Parathyroid adenoma (tissue), 2 donors: ENCODE measurements at regions not wholly inside any gene's neighbourhood (a gene's known extent, or its start where the extent isn't known, plus 50 kb on each side); places are given as distances from the start of the nearest gene placed in this dataset.

Source experiments
- H2AFZ ChIP-seq: fragments of 300-600 bp; sonication (generic); one replicate; pipeline ENCODE4 v1.7.0; 2017; ENCODE audit warnings: antibody characterized with exemption, mild to moderate bottlenecking
- H3K27ac ChIP-seq: fragments of 300-600 bp; sonication (generic); one replicate; pipeline ENCODE4 v1.7.0; 2017
- H3K27me3 ChIP-seq: fragments of 300-600 bp; sonication (generic); one replicate; pipeline ENCODE4 v1.7.0; 2017; ENCODE audit warnings: low read length; ENCODE audit not compliant: control insufficient read depth, insufficient read depth
- H3K36me3 ChIP-seq: fragments of 300-600 bp; sonication (generic); one replicate; pipeline ENCODE4 v1.7.0; 2017; ENCODE audit warnings: low read length; ENCODE audit not compliant: control insufficient read depth, insufficient read depth
- H3K4me1 ChIP-seq: fragments of 300-600 bp; sonication (generic); one replicate; pipeline ENCODE4 v1.7.0; 2017; ENCODE audit warnings: control low read depth
- H3K4me2 ChIP-seq: fragments of 300-600 bp; sonication (generic); one replicate; pipeline ENCODE4 v1.7.0; 2017; ENCODE audit warnings: low read length
- H3K4me3 ChIP-seq: fragments of 300-600 bp; sonication (generic); one replicate; pipeline ENCODE4 v1.7.0; 2017; ENCODE audit warnings: low read depth, low read length
- H3K79me2 ChIP-seq: fragments of 300-600 bp; sonication (generic); one replicate; pipeline ENCODE4 v1.7.0; 2017; ENCODE audit warnings: control low read depth
- H3K9ac ChIP-seq: fragments of 300-600 bp; sonication (generic); one replicate; pipeline ENCODE4 v1.7.0; 2017; ENCODE audit warnings: mild to moderate bottlenecking
- H3K9me3 ChIP-seq: fragments of 300-600 bp; sonication (generic); one replicate; pipeline ENCODE4 v1.7.0; 2017; ENCODE audit warnings: low read length; ENCODE audit not compliant: control insufficient read depth
- TF ChIP-seq, protein P1 (sequence below): fragments of 300-600 bp; sonication (generic); IDR thresholded peaks from one replicate; pipeline ENCODE4 v1.7.0; 2017; ENCODE audit warnings: antibody characterized with exemption, mild to moderate bottlenecking
- donor health status: primary hyperparathyroidism.

DNA sequence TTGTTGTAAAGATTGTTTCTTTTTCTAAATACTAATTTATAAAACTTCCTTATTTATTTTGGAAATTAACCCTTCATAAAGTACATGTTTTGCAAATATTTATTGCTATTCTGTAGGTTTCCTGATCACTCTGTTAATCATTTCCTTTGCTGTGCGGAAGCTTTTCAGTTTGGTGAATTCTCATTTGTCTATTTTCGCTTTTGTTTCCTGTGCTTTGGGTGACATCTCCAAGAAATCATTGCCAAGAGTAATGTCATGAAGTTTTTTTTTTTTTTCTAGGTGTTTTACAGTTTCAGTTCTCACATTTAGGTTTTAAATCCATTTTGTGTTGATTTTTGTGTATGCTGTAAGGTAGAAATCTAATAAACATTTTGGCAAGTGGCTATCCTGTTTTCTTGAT is 1899.8 kb upstream of the ACO1 start:
- Histone ChIP-seq H3K4me2 (no peak overlapping the region), H2AFZ (no peak overlapping the region), H3K9me3 (no peaks in the 10 kb centered on the region), H3K27me3 (no peaks in the 10 kb centered on the region), H3K9ac (no peak overlapping the region), H3K36me3 (no peaks in the 10 kb centered on the region), H3K79me2 (no peaks in the 10 kb centered on the region), H3K4me1 (no peaks in the 10 kb centered on the region), H3K27ac (no peak overlapping the region), H3K4me3 (no peak overlapping the region)
- TF ChIP-seq, protein P1, sequence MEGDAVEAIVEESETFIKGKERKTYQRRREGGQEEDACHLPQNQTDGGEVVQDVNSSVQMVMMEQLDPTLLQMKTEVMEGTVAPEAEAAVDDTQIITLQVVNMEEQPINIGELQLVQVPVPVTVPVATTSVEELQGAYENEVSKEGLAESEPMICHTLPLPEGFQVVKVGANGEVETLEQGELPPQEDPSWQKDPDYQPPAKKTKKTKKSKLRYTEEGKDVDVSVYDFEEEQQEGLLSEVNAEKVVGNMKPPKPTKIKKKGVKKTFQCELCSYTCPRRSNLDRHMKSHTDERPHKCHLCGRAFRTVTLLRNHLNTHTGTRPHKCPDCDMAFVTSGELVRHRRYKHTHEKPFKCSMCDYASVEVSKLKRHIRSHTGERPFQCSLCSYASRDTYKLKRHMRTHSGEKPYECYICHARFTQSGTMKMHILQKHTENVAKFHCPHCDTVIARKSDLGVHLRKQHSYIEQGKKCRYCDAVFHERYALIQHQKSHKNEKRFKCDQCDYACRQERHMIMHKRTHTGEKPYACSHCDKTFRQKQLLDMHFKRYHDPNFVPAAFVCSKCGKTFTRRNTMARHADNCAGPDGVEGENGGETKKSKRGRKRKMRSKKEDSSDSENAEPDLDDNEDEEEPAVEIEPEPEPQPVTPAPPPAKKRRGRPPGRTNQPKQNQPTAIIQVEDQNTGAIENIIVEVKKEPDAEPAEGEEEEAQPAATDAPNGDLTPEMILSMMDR: no peak

DNA sequence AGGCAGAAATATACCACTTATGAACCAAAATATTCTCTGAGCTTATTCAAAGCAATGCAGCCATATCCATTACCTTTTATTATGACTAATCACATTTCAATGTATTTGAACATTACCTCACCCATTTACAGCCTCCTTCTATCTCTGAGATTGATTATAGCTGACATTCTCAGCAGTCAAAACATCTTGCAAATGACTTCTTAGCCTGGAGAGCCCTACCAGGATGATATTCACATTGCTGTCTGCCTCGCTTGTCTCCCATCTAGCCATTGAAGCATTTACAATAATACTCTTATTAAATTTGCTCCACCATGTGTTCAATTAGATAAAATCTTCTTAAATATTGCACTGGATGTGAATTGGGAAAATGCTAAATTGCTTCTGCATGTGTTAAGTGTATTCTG is 1879.9 kb upstream of the ACO1 start:
- Histone ChIP-seq H3K9me3 (no peaks in the 10 kb centered on the region), H3K9ac (no peak overlapping the region), H3K27me3 (no peaks in the 10 kb centered on the region), H3K79me2 (no peaks in the 10 kb centered on the region), H3K4me2 (no peak overlapping the region), H3K36me3 (no peaks in the 10 kb centered on the region), H3K4me1 (no peaks in the 10 kb centered on the region), H2AFZ (no peak overlapping the region), H3K4me3 (no peak overlapping the region), H3K27ac (no peak overlapping the region)
- TF ChIP-seq, protein P1: no peak

DNA sequence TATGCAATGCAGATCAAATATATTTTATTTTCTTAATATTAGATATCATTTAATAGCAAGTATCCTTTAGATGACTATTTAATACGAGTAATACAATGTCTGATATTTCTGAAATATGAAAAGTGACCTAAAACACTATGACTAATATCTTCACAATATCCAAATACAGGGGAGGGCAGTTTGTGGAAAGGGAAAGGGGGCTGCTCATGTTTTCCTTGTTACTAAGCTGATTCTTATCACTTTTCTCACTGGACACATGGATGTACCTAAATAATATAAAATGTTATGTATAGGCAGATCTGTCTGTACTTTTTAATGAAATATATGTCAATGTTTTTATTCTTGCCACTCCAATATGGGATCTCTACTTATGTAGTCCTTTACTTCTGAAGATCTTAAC is 1879.1 kb upstream of the ACO1 start:
- Histone ChIP-seq H3K9ac (no peak overlapping the region), H3K4me1 (no peaks in the 10 kb centered on the region), H3K27me3 (no peaks in the 10 kb centered on the region), H3K27ac (no peak overlapping the region), H3K36me3 (no peaks in the 10 kb centered on the region), H3K4me2 (no peak overlapping the region), H3K79me2 (no peaks in the 10 kb centered on the region), H3K9me3 (no peaks in the 10 kb centered on the region), H3K4me3 (no peak overlapping the region), H2AFZ (no peak overlapping the region)
- TF ChIP-seq, protein P1: no peak

DNA sequence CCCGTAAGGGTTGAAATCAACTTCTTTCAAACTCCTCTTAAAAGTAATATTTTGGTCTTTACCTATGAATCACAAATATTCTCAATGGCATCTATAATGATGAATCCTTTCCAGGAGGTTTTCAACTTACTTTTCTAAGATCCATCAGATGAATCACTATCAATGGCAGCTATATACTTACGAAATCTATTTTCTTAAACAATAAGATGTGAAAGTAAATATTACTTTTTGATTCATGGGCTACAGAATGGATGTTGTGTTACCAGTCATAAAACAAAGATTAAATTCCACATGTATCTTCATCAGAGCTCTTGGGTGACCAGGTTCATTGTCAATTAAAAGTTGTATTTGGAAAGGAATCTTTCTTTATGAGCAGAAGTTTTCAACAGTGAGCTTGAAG is 1877.7 kb upstream of the ACO1 start:
- Histone ChIP-seq H3K27ac (no peak overlapping the region), H3K9ac (no peak overlapping the region), H3K27me3 (no peaks in the 10 kb centered on the region), H3K4me3 (no peak overlapping the region), H3K4me1 (no peaks in the 10 kb centered on the region), H3K9me3 (no peaks in the 10 kb centered on the region), H2AFZ (no peak overlapping the region), H3K4me2 (no peak overlapping the region), H3K36me3 (no peaks in the 10 kb centered on the region), H3K79me2 (no peaks in the 10 kb centered on the region)
- TF ChIP-seq, protein P1: no peak

DNA sequence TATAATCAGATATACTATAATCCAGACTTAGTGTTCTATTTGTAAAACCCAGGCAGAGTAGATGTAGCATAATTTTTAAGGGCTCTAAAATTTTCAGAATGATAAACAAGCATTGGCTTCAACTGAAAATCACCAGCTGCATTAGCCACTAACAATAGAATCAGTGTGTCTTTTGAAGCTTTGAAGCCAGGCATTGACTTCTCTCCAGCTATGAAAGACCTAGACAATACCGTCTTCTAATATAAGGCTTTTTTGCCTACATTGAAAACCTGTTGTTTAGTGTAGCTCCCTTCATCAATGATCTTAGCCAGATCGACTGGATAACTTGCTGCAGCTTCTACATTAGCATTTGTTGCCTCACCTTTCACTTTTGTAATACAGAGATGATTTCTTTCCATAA is 1877.3 kb upstream of the ACO1 start:
- Histone ChIP-seq H3K4me2 (no peak overlapping the region), H3K27ac (no peak overlapping the region), H2AFZ (no peak overlapping the region), H3K36me3 (no peaks in the 10 kb centered on the region), H3K4me3 (no peak overlapping the region), H3K27me3 (no peaks in the 10 kb centered on the region), H3K4me1 (no peaks in the 10 kb centered on the region), H3K79me2 (no peaks in the 10 kb centered on the region), H3K9me3 (no peaks in the 10 kb centered on the region), H3K9ac (no peak overlapping the region)
- TF ChIP-seq, protein P1: no peak
